Thyroid gland (tissue), 4 donors: ENCODE measurements at regions not wholly inside any gene's neighbourhood (a gene's known extent, or its start where the extent isn't known, plus 50 kb on each side); places are given as distances from the start of the nearest gene placed in this dataset.

Experiments
- CTCF ChIP-seq, 6 experiments: fragments of 200-600 bp in 3 of 6; fragments of 450-650 bp in 3 of 6; sonication (generic) in 3 of 6; IDR thresholded peaks; one replicate each; pipeline ENCODE4 v1.5.1; 2016 to 2019; ENCODE audit warnings: antibody characterized with exemption in 6 of 6, mild to moderate bottlenecking in 2 of 6, inconsistent platforms in 1 of 6, moderate library complexity in 1 of 6
- POLR2A ChIP-seq, 2 donors: fragments of 450-650 bp; IDR thresholded peaks; one replicate each; pipeline ENCODE4 v1.6.1; 2017; ENCODE audit warnings: antibody characterized with exemption in 2 of 2, mild to moderate bottlenecking in 2 of 2, moderate library complexity in 1 of 2

- TF ChIP-seq CTCF (IDR thresholded peaks at IDR 0.05) (no peak), POLR2A (IDR thresholded peaks at IDR 0.05) (no peak)
Measured at GRCh38 chr20:6530779-6531315, 236.6 kb upstream of the BMP2 start.
